ENCODE measurements at regions not wholly inside any gene's neighbourhood (a gene's known extent, or its start where the extent isn't known, plus 50 kb on each side); places are given as distances from the start of the nearest gene placed in this dataset.

GRCh38 chr17:79435296-79435695 is 175.6 kb downstream of the RBFOX3 start:
- TF ChIP-seq, protein P1, sequence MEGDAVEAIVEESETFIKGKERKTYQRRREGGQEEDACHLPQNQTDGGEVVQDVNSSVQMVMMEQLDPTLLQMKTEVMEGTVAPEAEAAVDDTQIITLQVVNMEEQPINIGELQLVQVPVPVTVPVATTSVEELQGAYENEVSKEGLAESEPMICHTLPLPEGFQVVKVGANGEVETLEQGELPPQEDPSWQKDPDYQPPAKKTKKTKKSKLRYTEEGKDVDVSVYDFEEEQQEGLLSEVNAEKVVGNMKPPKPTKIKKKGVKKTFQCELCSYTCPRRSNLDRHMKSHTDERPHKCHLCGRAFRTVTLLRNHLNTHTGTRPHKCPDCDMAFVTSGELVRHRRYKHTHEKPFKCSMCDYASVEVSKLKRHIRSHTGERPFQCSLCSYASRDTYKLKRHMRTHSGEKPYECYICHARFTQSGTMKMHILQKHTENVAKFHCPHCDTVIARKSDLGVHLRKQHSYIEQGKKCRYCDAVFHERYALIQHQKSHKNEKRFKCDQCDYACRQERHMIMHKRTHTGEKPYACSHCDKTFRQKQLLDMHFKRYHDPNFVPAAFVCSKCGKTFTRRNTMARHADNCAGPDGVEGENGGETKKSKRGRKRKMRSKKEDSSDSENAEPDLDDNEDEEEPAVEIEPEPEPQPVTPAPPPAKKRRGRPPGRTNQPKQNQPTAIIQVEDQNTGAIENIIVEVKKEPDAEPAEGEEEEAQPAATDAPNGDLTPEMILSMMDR (conservative IDR thresholded peaks at IDR 0.05; ENCODE audit: low read length), result no peak
- no peak for TF ChIP-seq EZH2phosphoT487 (IDR thresholded peaks at IDR 0.05; ENCODE audit: borderline replicate concordance)
